SK-N-SH treated with all-trans-retinoic acid at 6 μM for 48 hours (cell line): ENCODE measurements at regions not wholly inside any gene's neighbourhood (a gene's known extent, or its start where the extent isn't known, plus 50 kb on each side); places are given as distances from the start of the nearest gene placed in this dataset.

Experiments
- ATAC-seq: fragments of 200-7000 bp; cut with Tn5 transposase; 3 replicates; pipeline ENCODE4 v1.9.1; 2020; ENCODE audit warnings: mild to moderate bottlenecking, moderate library complexity
- ARNTL ChIP-seq: fragments of 450-650 bp; formaldehyde crosslinking; IDR thresholded peaks from 2 replicates; pipeline ENCODE4 v1.5.0; 2020; ENCODE audit warnings: low read depth, mild to moderate bottlenecking, moderate library complexity, borderline replicate concordance
- BACH2 ChIP-seq: fragments of 250-450 bp; sonication (Bioruptor Pico); IDR thresholded peaks from 2 replicates; pipeline ENCODE4 v1.9.0; 2021; ENCODE audit warnings: mild to moderate bottlenecking, borderline replicate concordance
- CREB5 ChIP-seq: fragments of 250-450 bp; sonication (Bioruptor Pico); IDR thresholded peaks from 2 replicates; pipeline ENCODE4 v1.5.1; 2020; ENCODE audit warnings: low read depth, mild to moderate bottlenecking, moderate library complexity
- CSDC2 ChIP-seq: fragments of 250-450 bp; sonication (Bioruptor Pico); IDR thresholded peaks from 2 replicates; pipeline ENCODE4 v1.5.0; 2020; ENCODE audit warnings: mild to moderate bottlenecking, moderate library complexity
- ESRRG ChIP-seq: fragments of 250-450 bp; sonication (Bioruptor Pico); IDR thresholded peaks from 2 replicates; pipeline ENCODE4 v1.6.1; 2021; ENCODE audit warnings: mild to moderate bottlenecking
- GLIS3 ChIP-seq: fragments of 250-450 bp; sonication (Bioruptor Pico); IDR thresholded peaks from 2 replicates; pipeline ENCODE4 v1.5.0; 2020; ENCODE audit warnings: mild to moderate bottlenecking, moderate library complexity
- ISL1 ChIP-seq: fragments of 250-450 bp; sonication (Bioruptor Pico); IDR thresholded peaks from 2 replicates; pipeline ENCODE4 v2.1.2; 2022; ENCODE audit warnings: mild to moderate bottlenecking, moderate library complexity
- OSR1 ChIP-seq: fragments of 250-450 bp; sonication (Bioruptor Pico); IDR thresholded peaks from 2 replicates; pipeline ENCODE4 v1.8.0; 2022; ENCODE audit warnings: moderate library complexity, mild to moderate bottlenecking, inconsistent platforms
- POU6F1 ChIP-seq: fragments of 250-450 bp; sonication (Bioruptor Pico); IDR thresholded peaks from 2 replicates; pipeline ENCODE4 v1.8.0; 2021; ENCODE audit warnings: low read depth, mild to moderate bottlenecking, moderate library complexity, borderline replicate concordance
- PPARA ChIP-seq: fragments of 250-450 bp; sonication (Bioruptor Pico); IDR thresholded peaks from 2 replicates; pipeline ENCODE4 v1.5.0; 2020; ENCODE audit warnings: mild to moderate bottlenecking, borderline replicate concordance
- RARB ChIP-seq: fragments of 250-450 bp; sonication (Bioruptor Pico); IDR thresholded peaks from 2 replicates; pipeline ENCODE4 v1.8.0; 2021; ENCODE audit warnings: mild to moderate bottlenecking, moderate library complexity
- SNAI2 ChIP-seq: fragments of 250-450 bp; sonication (Bioruptor Pico); IDR thresholded peaks from 2 replicates; pipeline ENCODE4 v1.5.0; 2020; ENCODE audit warnings: mild to moderate bottlenecking, moderate library complexity
- TCF4 ChIP-seq: fragments of 250-450 bp; sonication (Bioruptor Pico); IDR thresholded peaks from 2 replicates; pipeline ENCODE4 v1.8.0; 2021; ENCODE audit warnings: mild to moderate bottlenecking, moderate library complexity, borderline replicate concordance
- TOX ChIP-seq: fragments of 250-450 bp; sonication (Bioruptor Pico); IDR thresholded peaks from 2 replicates; pipeline ENCODE4 v1.8.0; 2021; ENCODE audit warnings: mild to moderate bottlenecking, moderate library complexity, borderline replicate concordance
- ZC3H10 ChIP-seq: fragments of 250-450 bp; sonication (Bioruptor Pico); IDR thresholded peaks from 2 replicates; pipeline ENCODE4 v1.5.1; 2021; ENCODE audit warnings: mild to moderate bottlenecking, moderate library complexity
- ZFP3 ChIP-seq: fragments of 250-450 bp; sonication (Bioruptor Pico); IDR thresholded peaks from 2 replicates; pipeline ENCODE4 v1.5.0; 2020; ENCODE audit warnings: mild to moderate bottlenecking, moderate library complexity
- ZFP30 ChIP-seq: fragments of 450-650 bp; formaldehyde crosslinking; IDR thresholded peaks from 2 replicates; pipeline ENCODE4 v1.5.0; 2022; ENCODE audit warnings: mild to moderate bottlenecking, moderate library complexity
- ZNF565 ChIP-seq: fragments of 450-650 bp; formaldehyde crosslinking; conservative IDR thresholded peaks from 2 replicates; pipeline ENCODE4 v1.5.0; 2020; ENCODE audit warnings: low read depth, mild to moderate bottlenecking, moderate library complexity
- ZNF70 ChIP-seq: fragments of 450-650 bp; formaldehyde crosslinking; IDR thresholded peaks from 2 replicates; pipeline ENCODE4 v1.5.0; 2020; ENCODE audit warnings: mild to moderate bottlenecking, moderate library complexity
- ZNF8 ChIP-seq: fragments of 450-650 bp; formaldehyde crosslinking; IDR thresholded peaks from 2 replicates; pipeline ENCODE4 v1.5.0; 2020; ENCODE audit warnings: mild to moderate bottlenecking, moderate library complexity
- TF ChIP-seq, protein P1 (sequence below): fragments of 250-450 bp; sonication (Bioruptor Pico); IDR thresholded peaks from 2 replicates; pipeline ENCODE4 v1.5.0; 2020; ENCODE audit warnings: mild to moderate bottlenecking, moderate library complexity
- TF ChIP-seq, protein P2 (sequence below): fragments of 250-450 bp; sonication (Bioruptor Pico); IDR thresholded peaks from 2 replicates; pipeline ENCODE4 v1.5.1; 2021; ENCODE audit warnings: mild to moderate bottlenecking, moderate library complexity

- TF ChIP-seq ZFP30 (no peak), TOX (CRISPR knock-in tag) (no peak), ZC3H10 (no peak), OSR1 (CRISPR knock-in tag) (no peak), SNAI2 (CRISPR knock-in tag) (no peak), ISL1 (CRISPR knock-in tag) (no peak), BACH2 (no peak), ZNF565 (CRISPR knock-in tag) (no peak), POU6F1 (no peak), RARB (CRISPR knock-in tag) (no peak), GLIS3 (CRISPR knock-in tag) (no peak), ZNF70 (CRISPR knock-in tag) (no peak), PPARA (CRISPR knock-in tag) (no peak)
- TF ChIP-seq, all 23 proteins: peak for 0
- no peak for ATAC-seq
Measured at GRCh38 chr5:15241216-15241821, 258.7 kb upstream of the FBXL7 start.

- TF ChIP-seq ZNF8 (CRISPR knock-in tag) (no peak), TOX (CRISPR knock-in tag) (no peak), OSR1 (CRISPR knock-in tag) (no peak), ZFP30 (no peak), ISL1 (CRISPR knock-in tag) (no peak), ZNF70 (CRISPR knock-in tag) (no peak), PPARA (CRISPR knock-in tag) (no peak), RARB (CRISPR knock-in tag) (no peak), POU6F1 (no peak), ZFP3 (CRISPR knock-in tag) (no peak), ARNTL (CRISPR knock-in tag) (no peak), ZC3H10 (no peak), BACH2 (no peak), CREB5 (CRISPR knock-in tag) (no peak), GLIS3 (CRISPR knock-in tag) (no peak), ESRRG (CRISPR knock-in tag) (no peak), TCF4 (CRISPR knock-in tag) (no peak), CSDC2 (CRISPR knock-in tag) (no peak)
- TF ChIP-seq, protein P1, sequence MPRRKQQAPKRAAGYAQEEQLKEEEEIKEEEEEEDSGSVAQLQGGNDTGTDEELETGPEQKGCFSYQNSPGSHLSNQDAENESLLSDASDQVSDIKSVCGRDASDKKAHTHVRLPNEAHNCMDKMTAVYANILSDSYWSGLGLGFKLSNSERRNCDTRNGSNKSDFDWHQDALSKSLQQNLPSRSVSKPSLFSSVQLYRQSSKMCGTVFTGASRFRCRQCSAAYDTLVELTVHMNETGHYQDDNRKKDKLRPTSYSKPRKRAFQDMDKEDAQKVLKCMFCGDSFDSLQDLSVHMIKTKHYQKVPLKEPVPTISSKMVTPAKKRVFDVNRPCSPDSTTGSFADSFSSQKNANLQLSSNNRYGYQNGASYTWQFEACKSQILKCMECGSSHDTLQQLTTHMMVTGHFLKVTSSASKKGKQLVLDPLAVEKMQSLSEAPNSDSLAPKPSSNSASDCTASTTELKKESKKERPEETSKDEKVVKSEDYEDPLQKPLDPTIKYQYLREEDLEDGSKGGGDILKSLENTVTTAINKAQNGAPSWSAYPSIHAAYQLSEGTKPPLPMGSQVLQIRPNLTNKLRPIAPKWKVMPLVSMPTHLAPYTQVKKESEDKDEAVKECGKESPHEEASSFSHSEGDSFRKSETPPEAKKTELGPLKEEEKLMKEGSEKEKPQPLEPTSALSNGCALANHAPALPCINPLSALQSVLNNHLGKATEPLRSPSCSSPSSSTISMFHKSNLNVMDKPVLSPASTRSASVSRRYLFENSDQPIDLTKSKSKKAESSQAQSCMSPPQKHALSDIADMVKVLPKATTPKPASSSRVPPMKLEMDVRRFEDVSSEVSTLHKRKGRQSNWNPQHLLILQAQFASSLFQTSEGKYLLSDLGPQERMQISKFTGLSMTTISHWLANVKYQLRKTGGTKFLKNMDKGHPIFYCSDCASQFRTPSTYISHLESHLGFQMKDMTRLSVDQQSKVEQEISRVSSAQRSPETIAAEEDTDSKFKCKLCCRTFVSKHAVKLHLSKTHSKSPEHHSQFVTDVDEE (CRISPR knock-in tag) = no peak
- TF ChIP-seq, protein P2, sequence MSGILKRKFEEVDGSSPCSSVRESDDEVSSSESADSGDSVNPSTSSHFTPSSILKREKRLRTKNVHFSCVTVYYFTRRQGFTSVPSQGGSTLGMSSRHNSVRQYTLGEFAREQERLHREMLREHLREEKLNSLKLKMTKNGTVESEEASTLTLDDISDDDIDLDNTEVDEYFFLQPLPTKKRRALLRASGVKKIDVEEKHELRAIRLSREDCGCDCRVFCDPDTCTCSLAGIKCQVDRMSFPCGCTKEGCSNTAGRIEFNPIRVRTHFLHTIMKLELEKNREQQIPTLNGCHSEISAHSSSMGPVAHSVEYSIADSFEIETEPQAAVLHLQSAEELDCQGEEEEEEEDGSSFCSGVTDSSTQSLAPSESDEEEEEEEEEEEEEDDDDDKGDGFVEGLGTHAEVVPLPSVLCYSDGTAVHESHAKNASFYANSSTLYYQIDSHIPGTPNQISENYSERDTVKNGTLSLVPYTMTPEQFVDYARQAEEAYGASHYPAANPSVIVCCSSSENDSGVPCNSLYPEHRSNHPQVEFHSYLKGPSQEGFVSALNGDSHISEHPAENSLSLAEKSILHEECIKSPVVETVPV (CRISPR knock-in tag) = no peak
- no peak for ATAC-seq
Measured at GRCh38 chr5:15238006-15238405, 262.0 kb upstream of the FBXL7 start.
